Urinary bladder (tissue), 3 donors: ENCODE measurements at regions not wholly inside any gene's neighbourhood (a gene's known extent, or its start where the extent isn't known, plus 50 kb on each side); places are given as distances from the start of the nearest gene placed in this dataset.

Experiments used
- DNase-seq: peaks from one replicate; pipeline ENCODE4 v3.0.0-alpha.2; 2015; ENCODE audit errors: extremely low spot score
- H3K27ac ChIP-seq: one replicate; pipeline ENCODE4 v1.5.1; 2013; ENCODE audit warnings: low read depth, mild to moderate bottlenecking, moderate library complexity
- H3K36me3 ChIP-seq: one replicate; pipeline ENCODE4 v1.6.1; 2013; ENCODE audit warnings: mild to moderate bottlenecking, moderate library complexity; ENCODE audit not compliant: insufficient read depth
- H3K4me1 ChIP-seq: one replicate; pipeline ENCODE4 v1.6.1; 2013; ENCODE audit warnings: mild to moderate bottlenecking, moderate library complexity; ENCODE audit not compliant: insufficient read depth
- H3K4me3 ChIP-seq: one replicate; pipeline ENCODE4 v1.5.1; 2013; ENCODE audit warnings: low read depth, low read length
- WGBS: extraction: QIAGEN DNeasy Blood & Tissue Kit; methylation state at CpG from one replicate; pipeline ENCODE4 v1.1.7; 2013; 5-methylcytosine and 5-hydroxymethylcytosine counted together
- donor health status: healthy with polysubstance abuse.
- donor health status: healthy.

DNA sequence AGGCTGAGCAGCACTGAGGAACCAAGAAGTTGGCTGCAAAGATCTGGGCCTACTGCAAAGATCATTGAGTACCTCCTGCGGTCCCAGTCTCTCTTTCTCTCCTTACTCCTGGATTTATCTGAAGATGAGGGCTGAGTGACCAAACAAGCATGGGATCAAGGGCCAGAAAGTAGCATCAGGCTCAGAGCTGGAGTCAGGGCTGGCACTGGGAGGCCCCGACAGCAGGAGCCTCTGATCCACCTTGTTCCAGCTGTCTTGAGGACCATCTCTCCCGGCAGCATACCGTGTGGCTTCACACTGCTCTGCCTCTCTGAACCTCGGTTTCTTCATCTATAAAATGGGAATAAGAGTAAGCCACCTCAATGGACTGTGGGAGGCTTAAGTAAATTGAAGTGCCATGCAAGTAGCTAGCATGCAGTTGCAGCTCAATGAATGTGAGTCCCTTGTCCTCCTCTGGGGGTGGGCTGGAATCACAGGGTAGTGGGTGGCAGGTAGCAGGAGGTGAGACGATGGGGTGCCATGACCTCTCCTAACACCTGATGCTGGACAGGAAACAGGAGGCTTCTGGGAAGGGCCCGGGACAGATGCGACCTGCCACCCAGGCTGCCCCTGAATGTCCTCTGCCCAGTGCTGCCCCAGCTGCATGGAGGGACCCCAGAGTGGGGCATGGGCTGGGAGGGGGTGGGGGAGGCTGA, 52.5 kb upstream of the PRDM11 start:
- no peak for DNase-seq
- no peaks in the 10 kb centered on the region for H3K4me1 ChIP-seq
- no peak overlapping the region for H3K27ac ChIP-seq
- no peaks in the 10 kb centered on the region for H3K36me3 ChIP-seq
- no peak overlapping the region for H3K4me3 ChIP-seq
- WGBS = 89% methylated on average over 8 of the region's 8 CpGs

DNA sequence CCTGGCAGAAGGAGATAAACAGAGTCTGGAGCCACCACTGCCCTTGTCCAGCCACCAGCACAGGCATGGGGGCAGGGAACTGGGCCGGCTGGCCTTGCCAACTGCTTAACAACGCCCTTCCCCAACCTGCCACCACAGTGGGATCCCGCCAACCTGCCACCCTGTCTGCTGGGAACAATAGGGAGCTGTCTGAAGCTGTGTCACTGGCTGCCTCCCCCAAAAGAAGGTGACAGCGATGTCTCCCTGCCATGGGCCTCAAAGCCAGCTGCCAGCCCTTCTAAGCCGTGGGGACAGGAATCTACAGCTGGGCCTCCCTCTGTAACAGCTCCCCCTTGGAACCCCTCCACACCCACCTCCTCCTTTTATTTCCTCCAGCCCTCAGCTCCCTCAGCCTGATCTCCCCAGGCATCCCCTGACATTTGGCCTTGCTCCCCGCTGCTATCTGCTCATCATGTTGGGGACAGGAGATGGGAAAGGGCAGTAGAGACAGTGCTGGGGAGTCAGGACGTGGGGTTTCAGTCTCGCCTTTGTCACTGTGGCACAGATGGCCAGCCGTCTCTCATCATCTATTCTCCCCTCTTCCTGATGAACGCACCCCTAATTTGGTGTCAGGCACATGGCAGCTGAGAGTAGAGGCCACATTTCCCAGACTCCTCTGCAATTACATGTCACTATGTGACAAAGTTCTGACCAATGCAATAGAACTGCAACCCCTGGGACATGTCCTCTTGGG, 51.3 kb upstream of the PRDM11 start:
- WGBS = 80% methylated on average over 10 of the region's 10 CpGs
- Histone ChIP-seq H3K36me3 (no peaks in the 10 kb centered on the region), H3K4me1 (no peaks in the 10 kb centered on the region), H3K4me3 (no peak overlapping the region), H3K27ac (no peak overlapping the region)
- DNase-seq = no peak

GRCh38 chr11:45095691-45096010, 50.8 kb upstream of the PRDM11 start:
- no peak overlapping the region for H3K4me3 ChIP-seq
- DNase-seq = no peak
- H3K27ac ChIP-seq = no peak overlapping the region
- no peaks in the 10 kb centered on the region for H3K36me3 ChIP-seq
- WGBS = 80% methylated on average over 6 of the region's 6 CpGs
- no peaks in the 10 kb centered on the region for H3K4me1 ChIP-seq

- no peak overlapping the region for H3K27ac ChIP-seq
- DNase-seq = no peak
- H3K36me3 ChIP-seq = no peaks in the 10 kb centered on the region
- H3K4me3 ChIP-seq = no peak overlapping the region
- H3K4me1 ChIP-seq = no peaks in the 10 kb centered on the region
- 54% methylated on average over 4 of the region's 4 CpGs for WGBS
These were observed 49.8 kb upstream of the PRDM11 start for GRCh38 chr11:45096636-45097035.
